PC-9 (cell line): ENCODE measurements at regions not wholly inside any gene's neighbourhood (a gene's known extent, or its start where the extent isn't known, plus 50 kb on each side); places are given as distances from the start of the nearest gene placed in this dataset.

Source experiments
- BruUV-seq: library from RNA; stranded (reverse); fragments of 400-500 nt; replicated peaks from 2 replicates; lab custom pipeline; 2021; lab: Mats Ljungman, UMichigan
- CTCF ChIA-PET: fragments of 300-600 bp; sonication (Branson Sonifier 250); formaldehyde crosslinking; loops from one replicate; lab custom pipeline; 2022; ENCODE audit warnings: antibody characterized with exemption; lab: Charles Lee
- POLR2A ChIA-PET: fragments of 300-600 bp; sonication (Branson Sonifier 250); formaldehyde crosslinking; loops from one replicate; lab custom pipeline; 2022; ENCODE audit warnings: antibody characterized with exemption; ENCODE audit not compliant: unreplicated experiment; lab: Charles Lee
- DNase-seq, 2 experiments: peaks; one replicate each; pipeline versions ENCODE4 v3.0.0 to v3.0.0-alpha.2; 2015 to 2022; ENCODE audit warnings: mixed read lengths in 1 of 2
- H2AFZ ChIP-seq: fragments of 200-600 bp; sonication (generic); 2 replicates; pipeline ENCODE4 v1.8.1; 2017; ENCODE audit warnings: antibody characterized with exemption
- H3F3A ChIP-seq: fragments of 200-600 bp; sonication (generic); 2 replicates; pipeline ENCODE4 v1.8.1; 2017; ENCODE audit warnings: antibody characterized with exemption, mild to moderate bottlenecking, low read depth; ENCODE audit not compliant: insufficient read depth
- H3K27ac ChIP-seq: fragments of 200-600 bp; sonication (generic); 2 replicates; pipeline ENCODE4 v1.6.1; 2016; ENCODE audit warnings: mixed run types
- H3K27me3 ChIP-seq: fragments of 200-600 bp; sonication (generic); 2 replicates; pipeline ENCODE4 v1.6.1; 2016; ENCODE audit warnings: low read depth, mixed run types; ENCODE audit not compliant: insufficient read depth
- H3K36me3 ChIP-seq: fragments of 200-600 bp; sonication (generic); 2 replicates; pipeline ENCODE4 v1.6.1; 2016; ENCODE audit warnings: low read depth, mixed run types
- H3K4me1 ChIP-seq: fragments of 200-600 bp; sonication (generic); replicated peaks from 2 replicates; pipeline ENCODE4 v1.6.1; 2016; ENCODE audit warnings: mixed run types; ENCODE audit not compliant: insufficient read depth
- H3K4me2 ChIP-seq: fragments of 200-600 bp; sonication (generic); 2 replicates; pipeline ENCODE4 v1.6.1; 2017; ENCODE audit warnings: mixed run types
- H3K4me3 ChIP-seq: fragments of 200-600 bp; sonication (generic); 2 replicates; pipeline ENCODE4 v1.6.1; 2016; ENCODE audit warnings: mixed run types
- H3K79me2 ChIP-seq: fragments of 200-600 bp; sonication (generic); 2 replicates; pipeline ENCODE4 v1.6.1; 2017; ENCODE audit warnings: low read depth, mixed run types
- H3K9me2 ChIP-seq: fragments of 200-600 bp; sonication (generic); 2 replicates; pipeline ENCODE4 v1.8.1; 2017; ENCODE audit warnings: mild to moderate bottlenecking; ENCODE audit not compliant: insufficient read depth
- H3K9me3 ChIP-seq: fragments of 200-600 bp; sonication (generic); 2 replicates; pipeline ENCODE4 v1.8.1; 2016; ENCODE audit warnings: low read depth; ENCODE audit not compliant: insufficient read depth
- H4K20me1 ChIP-seq: fragments of 200-600 bp; sonication (generic); 2 replicates; pipeline ENCODE4 v1.8.1; 2017; ENCODE audit not compliant: insufficient read depth
- CTCF ChIP-seq: fragments of 200-600 bp; sonication (generic); conservative IDR thresholded peaks from 2 replicates; pipeline ENCODE4 v1.6.1; 2017; ENCODE audit warnings: mixed run types, antibody characterized with exemption, mild to moderate bottlenecking, moderate library complexity
- EZH2 ChIP-seq: fragments of 200-600 bp; sonication (generic); IDR thresholded peaks from 2 replicates; pipeline ENCODE4 v1.8.0; 2017; ENCODE audit warnings: antibody characterized with exemption, low read depth
- intact Hi-C: fragments of 100-400 bp; cut with micrococcal nuclease; formaldehyde crosslinking; loops from one replicate; pipeline ENCODE4 v1.10.0; 2022; ENCODE audit not compliant: unreplicated experiment

- Histone ChIP-seq H3K36me3 (no peaks in the 10 kb centered on the region), H3F3A (peaks cover 18% of the 10 kb centered on the region), H3K9me2 (no peaks in the 10 kb centered on the region), H3K27me3 (no peaks in the 10 kb centered on the region), H3K9me3 (peaks cover 13% of the 10 kb centered on the region), H3K4me1 (peaks cover 29% of the 10 kb centered on the region), H3K4me2 (no peak overlapping the region), H3K79me2 (no peaks in the 10 kb centered on the region), H2AFZ (no peak overlapping the region), H3K4me3 (no peak overlapping the region), H4K20me1 (no peaks in the 10 kb centered on the region), H3K27ac (no peak overlapping the region)
- ChIA-PET POLR2A (no interaction called here), CTCF (no interaction called here)
- BruUV-seq, result no TSS peak
- TF ChIP-seq EZH2 (no peak), CTCF (no peak)
- no peak for DNase-seq
- intact Hi-C loops, result loop anchor here (10.0 kb wide), 1 partner anchor 299 kb away; no protein-coding TSS in a partner anchor
Observed at GRCh38 chr18:2414235-2414634, 157.1 kb downstream of the METTL4 start.

- ChIA-PET POLR2A (no interaction called here), CTCF (no interaction called here)
- Histone ChIP-seq H3K4me3 (no peak overlapping the region), H2AFZ (no peak overlapping the region), H3K79me2 (no peaks in the 10 kb centered on the region), H3K27ac (no peak overlapping the region), H3F3A (peaks cover 13% of the 10 kb centered on the region; the same call in 1 of the 2 replicates), H3K4me1 (peaks cover 17% of the 10 kb centered on the region), H3K9me3 (peaks cover 13% of the 10 kb centered on the region), H3K36me3 (no peaks in the 10 kb centered on the region), H4K20me1 (no peaks in the 10 kb centered on the region), H3K4me2 (no peak overlapping the region), H3K27me3 (no peaks in the 10 kb centered on the region), H3K9me2 (no peaks in the 10 kb centered on the region; the same call in 1 of the 2 replicates)
- intact Hi-C loops, result loop anchor here (10.0 kb wide), 1 partner anchor 301 kb away; no protein-coding TSS in a partner anchor
- TF ChIP-seq EZH2 (no peak), CTCF (no peak)
- no TSS peak for BruUV-seq
- no peak for DNase-seq
Observed at GRCh38 chr18:2415656-2416055, 155.6 kb downstream of the METTL4 start.

GRCh38 chr18:2417861-2418610 is 153.3 kb downstream of the METTL4 start:
- ChIA-PET POLR2A (no interaction called here), CTCF (no interaction called here)
- H3K4me1 ChIP-seq, result no peaks in the 10 kb centered on the region
- no peak for DNase-seq
- no peak overlapping the region for H3K4me2 ChIP-seq
- no peak overlapping the region for H3K27ac ChIP-seq
- H3F3A ChIP-seq, result no peaks in the 10 kb centered on the region
- TF ChIP-seq CTCF (no peak), EZH2 (no peak)
- no peak overlapping the region for H2AFZ ChIP-seq
- intact Hi-C loops, result loop anchor here (10.0 kb wide), 1 partner anchor 303 kb away; no protein-coding TSS in a partner anchor
- H4K20me1 ChIP-seq, result no peaks in the 10 kb centered on the region
- H3K4me3 ChIP-seq, result no peak overlapping the region
- no TSS peak for BruUV-seq
- H3K9me2 ChIP-seq, result no peaks in the 10 kb centered on the region; the same call in 1 of the 2 replicates
- no peaks in the 10 kb centered on the region for H3K27me3 ChIP-seq
- H3K79me2 ChIP-seq, result no peaks in the 10 kb centered on the region
- no peaks in the 10 kb centered on the region for H3K36me3 ChIP-seq
- peaks cover 5% of the 10 kb centered on the region; the same call in 1 of the 2 replicates for H3K9me3 ChIP-seq
